HuH-7.5 (cell line): ENCODE measurements at regions not wholly inside any gene's neighbourhood (a gene's known extent, or its start where the extent isn't known, plus 50 kb on each side); places are given as distances from the start of the nearest gene placed in this dataset.

Experiments
- DNase-seq: peaks from one replicate; pipeline ENCODE4 v3.0.0; 2011; ENCODE audit warnings: low spot score

DNA sequence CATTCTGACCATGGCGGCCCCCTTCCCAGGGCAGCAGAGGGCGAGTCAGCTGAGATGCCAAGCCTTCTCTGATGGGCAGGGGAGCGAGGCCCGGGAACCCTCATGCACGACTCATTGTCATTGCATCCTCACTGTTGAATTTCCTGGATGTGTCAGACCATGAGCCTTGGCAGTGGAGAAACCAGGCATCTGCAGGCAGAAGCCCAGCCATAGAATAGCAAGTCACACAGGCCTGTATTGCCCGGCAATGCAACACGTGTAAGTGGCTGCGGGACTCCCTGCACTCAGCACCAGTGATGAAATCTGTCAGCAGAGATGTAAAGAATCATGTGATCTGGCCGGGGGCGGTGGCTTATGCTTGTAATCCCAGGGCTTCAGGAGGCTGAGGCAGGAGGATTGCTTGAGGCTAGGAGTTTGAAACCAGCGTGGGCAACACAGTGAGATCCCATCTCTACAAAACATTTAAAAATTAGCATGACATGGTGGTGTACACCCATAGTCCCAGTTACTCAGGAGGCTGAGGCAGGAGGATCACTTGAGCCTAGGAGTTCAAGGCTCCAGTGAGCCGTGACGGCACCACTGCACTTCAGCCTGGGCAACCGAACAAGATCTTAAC lies 199.7 kb downstream of the KATNAL1 start:
- no peak for DNase-seq

DNA sequence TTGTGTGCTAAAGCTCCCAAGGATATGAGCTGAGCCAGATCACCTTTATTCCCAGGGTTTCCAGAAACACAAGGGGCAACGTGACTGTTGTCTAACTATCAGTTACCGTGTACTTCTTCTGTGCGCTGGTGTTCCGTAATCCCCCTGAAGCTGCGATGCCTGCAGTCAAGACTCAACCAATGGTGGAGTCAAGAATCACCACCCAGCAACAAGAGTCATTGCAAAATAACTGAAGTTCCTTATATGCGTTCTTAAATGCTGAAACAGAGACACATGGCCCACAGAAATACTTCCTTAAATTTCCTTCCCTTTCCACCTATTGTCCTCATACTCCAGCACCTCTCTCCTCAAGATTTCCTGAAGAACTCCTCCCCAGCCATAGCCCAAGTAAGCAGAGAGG lies 200.2 kb downstream of the KATNAL1 start:
- DNase-seq = no peak

DNA sequence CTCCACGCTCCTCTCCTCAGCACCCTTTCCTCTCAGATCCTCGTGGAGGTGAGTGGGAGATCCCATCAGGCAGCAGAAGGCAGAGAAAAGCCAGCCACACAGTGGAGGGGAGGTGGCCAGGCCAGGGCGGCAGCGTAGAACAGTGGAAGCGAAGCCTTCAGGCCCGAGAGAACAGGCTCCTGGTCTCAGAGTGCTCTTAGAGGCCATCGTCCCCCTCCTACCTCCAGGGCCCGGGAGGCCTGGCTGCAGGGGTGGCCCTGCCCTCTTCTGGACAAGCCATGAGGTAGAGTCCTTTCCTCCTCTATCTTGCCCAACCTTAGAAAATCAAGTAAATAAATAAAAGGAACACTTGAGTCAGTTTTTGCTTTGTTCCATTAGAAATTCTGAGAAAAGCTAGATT lies 202.0 kb downstream of the KATNAL1 start:
- DNase-seq = no peak

DNA sequence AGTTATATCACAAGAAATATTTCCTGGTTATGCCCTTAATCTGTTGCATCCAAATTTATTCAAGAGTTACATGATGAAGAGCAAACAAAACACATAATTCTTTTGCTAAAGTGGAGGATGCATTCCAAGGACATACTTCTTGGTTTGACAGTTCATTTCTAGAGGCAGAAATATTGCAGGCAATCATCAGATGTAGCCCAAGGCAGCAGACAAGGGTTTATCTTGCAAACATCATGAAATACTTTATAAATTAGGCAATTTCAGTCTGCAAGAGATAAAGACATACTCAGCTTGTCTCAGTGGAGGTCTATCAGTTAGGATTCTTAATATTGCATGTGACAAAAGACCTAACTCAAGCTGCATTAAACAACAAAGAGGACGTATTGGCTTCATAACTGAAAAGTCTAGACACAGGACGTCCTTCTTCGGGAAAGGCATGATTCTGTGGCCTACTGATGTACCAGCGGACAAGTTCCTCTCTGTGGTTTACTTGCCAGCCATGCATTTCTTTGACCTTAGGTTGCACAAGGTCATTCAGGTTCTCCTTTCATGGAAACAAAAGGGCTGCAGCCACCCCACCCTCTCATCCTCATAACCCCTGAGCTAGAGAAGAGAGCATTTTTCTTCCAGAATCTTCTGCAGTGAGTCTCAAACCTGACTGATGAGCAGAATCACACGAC lies 204.1 kb downstream of the KATNAL1 start:
- no peak for DNase-seq

DNA sequence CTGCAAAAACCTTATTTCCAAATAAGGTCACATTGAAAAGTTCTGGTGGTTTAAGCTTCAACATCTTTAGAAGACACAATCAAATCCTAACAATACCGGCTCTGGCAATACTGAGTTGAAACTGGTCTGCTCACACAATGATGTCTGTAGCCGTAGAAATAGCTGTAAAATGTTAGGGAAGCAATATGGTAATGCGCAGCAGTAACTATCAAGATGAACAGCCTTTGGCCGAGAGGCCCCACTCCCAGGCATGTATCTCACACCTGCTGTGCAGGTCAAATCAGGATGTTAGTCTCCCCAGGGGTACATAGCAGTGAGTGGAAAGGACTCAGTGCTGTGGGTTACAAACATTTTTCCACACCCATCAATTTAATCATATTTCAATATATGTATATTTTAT lies 207.1 kb downstream of the KATNAL1 start:
- no peak for DNase-seq

DNA sequence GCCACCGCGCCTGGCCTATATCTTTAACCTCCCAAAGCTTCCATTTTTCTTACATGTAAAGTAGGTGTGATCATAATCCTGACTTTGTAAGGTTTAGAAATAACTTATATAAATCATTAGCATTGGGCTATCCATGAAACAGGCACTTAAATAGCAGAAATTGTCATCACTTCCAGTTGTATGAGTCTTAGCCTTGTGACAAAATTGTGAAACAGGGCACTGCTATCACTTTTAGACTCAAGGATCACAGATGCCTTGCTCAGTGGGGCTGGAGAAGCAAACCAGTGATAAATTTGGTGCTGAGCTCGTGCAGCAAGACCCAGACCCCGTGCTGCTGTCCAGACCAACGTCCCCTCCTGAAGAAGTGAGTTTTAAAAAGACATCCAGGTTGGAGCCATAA lies 209.7 kb downstream of the KATNAL1 start:
- DNase-seq = no peak

DNA sequence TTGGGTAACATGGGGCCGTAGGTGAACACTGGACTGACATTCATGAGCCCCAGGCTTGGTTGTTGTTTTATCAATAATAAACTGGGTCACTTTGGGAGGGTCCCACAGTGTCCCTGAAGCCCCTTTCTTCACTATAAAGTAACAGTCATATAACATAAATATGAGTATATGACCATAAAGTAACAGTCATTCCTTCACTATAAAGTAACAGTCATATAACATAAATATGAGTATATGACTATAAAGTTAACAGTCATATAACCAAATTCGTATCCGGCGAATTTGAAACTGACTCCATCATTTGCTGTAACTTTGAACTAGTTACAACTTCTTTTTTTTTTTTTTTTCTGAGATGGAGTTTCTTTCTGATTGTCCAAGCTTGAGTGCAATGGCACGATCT lies 210.3 kb downstream of the KATNAL1 start:
- no peak for DNase-seq

DNA sequence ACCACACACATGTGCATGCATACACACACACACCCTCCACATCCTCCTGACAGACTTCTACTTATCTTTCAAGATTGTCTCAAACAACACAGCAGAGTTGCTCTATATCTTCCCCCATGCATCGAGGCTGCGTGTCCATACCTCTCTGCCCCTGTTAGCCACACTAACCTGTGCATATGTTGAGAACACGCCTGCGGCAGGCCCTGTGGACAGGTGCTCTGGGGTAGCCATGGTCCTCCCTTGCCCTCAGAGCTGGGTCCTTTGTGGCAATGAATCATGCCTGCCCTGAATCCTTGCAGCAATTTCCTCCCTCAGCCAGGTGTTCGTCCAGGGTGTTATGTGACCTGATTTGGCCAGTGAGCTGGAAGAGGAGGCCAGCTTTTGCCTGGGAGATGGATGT lies 213.3 kb downstream of the KATNAL1 start:
- DNase-seq = no peak

DNA sequence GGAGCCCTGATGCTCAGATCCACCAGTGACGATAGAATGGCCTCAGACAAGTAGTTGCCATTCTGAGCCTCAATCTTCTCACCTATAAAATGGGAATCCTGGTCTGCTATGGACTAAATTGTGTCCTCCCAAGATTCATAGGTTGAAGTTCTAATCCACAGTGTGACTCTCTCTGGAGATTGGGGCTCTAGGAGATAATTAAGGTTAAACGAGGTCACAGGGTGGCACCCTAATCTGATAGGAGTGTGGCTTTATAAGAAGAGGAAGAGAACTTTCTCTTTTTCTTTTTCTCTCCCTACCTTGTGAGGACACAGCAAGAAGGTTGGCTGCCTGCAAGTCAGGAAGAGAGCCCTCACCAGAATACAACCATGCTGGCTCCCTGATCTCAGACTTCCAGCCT lies 214.1 kb downstream of the KATNAL1 start:
- DNase-seq = no peak

DNA sequence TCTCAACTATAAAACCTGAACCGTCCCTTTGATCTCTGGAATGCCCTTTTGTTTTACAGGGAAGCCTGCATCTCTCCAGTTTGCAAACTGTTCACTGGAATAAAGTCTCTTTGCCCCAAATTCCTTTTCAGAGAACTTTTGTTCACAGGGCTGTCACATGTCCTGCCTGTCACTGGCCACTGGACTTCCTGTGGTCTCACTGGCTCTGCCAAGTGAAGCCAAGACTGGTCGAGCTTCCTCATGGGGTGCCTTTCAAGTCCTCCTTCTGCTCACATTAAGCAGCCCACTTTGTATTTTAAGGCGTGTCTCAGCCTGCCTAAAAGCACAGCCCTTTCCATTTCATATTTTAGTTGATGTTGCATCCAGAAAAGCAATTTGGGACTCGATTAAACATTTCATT lies 215.7 kb downstream of the KATNAL1 start:
- no peak for DNase-seq

DNA sequence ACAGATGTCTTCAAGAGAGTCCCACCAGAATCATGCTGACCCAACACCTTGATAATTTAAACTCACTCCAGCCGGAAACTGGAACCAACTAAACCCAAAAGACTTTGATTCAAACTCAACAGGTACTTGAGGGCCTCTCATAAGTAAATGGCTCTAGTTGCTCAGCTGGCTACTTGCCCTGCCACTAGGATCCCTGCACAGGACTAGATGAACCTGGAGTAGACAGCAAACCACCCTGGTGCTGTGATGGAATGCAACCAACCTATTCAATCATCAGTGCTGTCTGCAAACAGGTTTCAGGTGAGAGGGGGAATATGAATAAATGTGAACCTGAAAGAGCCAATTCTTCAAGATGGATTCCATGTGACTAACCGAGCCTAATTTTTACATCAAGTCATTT lies 216.3 kb downstream of the KATNAL1 start:
- no peak for DNase-seq

DNA sequence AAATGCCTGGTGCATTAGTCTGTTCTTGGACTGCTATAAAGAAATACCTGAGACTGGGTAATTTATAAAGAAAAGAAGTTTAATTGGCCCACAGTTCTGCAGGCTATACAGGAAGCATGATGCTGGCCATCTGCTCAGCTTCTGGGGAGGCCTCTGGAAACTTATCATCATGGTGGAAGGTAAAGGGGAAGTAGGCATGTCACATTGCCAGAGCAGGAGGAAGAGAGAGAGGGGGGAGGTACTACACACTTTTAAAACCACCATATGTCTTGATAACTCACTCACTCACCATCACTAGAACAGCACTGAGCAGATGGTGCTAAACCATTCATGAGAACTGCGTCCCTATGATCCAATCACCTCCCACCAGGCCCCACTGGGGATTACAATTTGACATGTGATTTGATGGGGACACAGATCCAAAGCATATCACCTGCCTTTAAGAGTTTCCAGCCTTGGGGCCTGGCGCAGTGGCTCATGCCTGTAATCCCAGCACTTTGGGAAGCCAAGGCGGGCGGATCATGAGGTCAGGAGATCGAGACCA lies 219.0 kb downstream of the KATNAL1 start:
- DNase-seq = no peak

DNA sequence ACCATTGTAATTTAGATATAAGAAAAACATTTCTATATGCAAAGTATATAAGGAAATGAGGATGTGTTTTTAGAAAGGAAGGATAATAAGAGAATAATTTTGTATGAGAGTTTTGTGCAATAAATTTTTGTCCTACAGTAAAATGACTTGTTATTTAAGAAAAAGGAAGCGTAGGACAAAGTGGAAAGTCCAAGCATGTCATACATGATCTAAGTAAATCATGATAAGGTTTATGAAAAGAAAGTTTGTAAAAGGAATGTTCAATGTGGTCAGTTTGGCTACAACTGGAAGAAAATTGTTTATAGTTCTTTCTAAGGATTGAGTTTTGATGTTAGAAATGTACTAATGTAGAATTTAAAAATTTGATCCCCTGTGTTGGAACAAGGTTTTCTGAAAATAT lies 222.3 kb downstream of the KATNAL1 start:
- no peak for DNase-seq

DNA sequence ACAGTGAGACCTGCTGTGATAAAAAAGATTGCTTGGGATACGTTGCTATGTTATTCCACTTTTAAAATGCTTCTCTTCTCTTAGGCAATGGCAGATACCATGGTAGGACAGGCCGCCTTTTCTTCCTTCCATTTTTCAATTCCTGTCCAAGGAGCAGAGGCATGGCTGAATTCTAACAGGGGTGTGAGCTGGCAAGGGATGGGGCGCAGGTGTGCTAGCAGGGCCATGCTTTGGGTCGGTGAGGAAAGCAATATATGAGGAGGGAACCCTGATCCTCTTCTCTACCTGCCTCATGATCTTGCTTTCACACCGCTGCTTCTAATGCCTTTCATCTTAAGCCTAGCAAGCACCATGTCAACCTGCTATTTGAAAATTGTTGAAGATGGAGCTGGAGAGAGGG lies 225.0 kb downstream of the KATNAL1 start:
- DNase-seq = no peak

DNA sequence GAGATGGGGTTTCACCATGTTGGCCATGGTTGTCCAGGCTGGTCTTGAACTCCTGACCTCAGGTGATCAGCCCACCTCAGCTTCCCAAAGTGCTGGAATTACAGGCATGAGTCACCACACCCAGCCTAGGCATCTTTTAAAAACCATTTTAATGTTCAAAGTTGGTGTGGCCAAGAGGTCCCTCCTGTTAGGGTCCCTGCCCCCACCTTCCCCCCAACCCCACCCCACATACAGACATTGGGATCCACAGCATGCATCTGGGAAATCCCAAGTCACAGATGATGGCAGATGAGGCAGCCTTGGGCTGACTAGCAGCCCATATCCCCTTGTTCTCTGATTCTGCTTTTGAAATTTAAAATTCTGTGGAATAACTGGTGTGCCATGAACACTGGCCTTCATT lies 226.0 kb downstream of the KATNAL1 start:
- no peak for DNase-seq

DNA sequence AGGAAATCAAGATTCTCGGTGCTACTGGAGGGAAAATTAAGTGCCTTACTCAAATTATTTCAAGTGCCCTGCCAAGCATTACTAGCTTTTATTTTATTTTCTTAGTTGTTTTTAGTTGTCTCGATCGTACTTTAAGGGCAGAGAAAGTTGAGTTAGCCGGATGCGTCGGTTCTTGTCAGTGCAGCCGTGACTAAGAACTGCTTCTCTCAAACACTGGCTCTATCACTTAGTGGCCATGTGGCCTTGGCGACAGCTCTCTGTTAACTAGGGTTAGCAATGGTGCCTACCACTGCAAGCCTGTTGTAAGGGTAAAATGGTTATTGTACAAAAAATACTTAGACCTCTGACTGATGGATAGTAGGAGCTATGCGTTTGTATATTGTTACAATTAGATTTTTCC lies 227.8 kb downstream of the KATNAL1 start:
- no peak for DNase-seq

DNA sequence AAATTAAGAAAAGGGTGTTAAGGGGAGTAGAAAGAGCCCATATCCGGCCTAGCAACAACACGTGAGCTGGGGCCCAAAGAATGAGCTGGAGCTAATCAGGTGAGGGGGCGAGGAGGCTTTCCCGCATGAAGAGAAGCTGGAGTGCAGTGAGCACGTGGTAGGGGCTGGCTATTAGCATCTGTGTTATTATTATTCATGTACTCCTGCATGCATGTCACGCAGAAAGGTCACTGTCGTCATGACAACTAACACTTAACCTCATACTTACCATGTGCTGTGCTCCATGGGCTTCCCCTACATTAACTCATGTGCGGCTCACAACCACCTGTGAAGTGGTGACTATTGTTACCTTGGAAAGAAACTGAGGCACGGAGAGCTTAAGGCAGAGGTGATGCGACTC lies 227.6 kb upstream of the UBL3 start:
- DNase-seq = no peak

DNA sequence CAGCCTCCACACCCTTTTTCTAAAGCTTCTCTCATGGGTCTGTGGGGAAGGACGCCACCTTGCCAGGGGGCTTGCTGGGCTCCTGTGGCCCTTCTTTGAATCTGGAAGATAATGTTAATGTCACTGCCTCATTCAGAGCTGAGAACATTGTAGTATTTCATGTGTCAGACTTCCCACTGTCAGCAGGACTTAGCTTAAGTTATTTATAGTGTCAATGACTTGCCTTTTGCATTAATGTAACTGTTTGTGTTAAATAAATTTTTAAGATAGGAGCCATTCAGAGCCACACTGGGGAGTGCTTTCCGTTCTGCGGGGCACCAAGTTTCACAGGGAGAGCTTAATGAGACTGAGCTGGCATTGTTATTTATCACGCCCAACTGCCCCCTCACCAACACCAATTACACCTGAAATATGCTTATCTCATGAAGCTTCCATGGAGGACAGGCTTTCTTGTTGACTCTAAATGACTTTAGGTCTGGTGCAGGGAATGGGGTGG lies 226.9 kb upstream of the UBL3 start:
- no peak for DNase-seq

DNA sequence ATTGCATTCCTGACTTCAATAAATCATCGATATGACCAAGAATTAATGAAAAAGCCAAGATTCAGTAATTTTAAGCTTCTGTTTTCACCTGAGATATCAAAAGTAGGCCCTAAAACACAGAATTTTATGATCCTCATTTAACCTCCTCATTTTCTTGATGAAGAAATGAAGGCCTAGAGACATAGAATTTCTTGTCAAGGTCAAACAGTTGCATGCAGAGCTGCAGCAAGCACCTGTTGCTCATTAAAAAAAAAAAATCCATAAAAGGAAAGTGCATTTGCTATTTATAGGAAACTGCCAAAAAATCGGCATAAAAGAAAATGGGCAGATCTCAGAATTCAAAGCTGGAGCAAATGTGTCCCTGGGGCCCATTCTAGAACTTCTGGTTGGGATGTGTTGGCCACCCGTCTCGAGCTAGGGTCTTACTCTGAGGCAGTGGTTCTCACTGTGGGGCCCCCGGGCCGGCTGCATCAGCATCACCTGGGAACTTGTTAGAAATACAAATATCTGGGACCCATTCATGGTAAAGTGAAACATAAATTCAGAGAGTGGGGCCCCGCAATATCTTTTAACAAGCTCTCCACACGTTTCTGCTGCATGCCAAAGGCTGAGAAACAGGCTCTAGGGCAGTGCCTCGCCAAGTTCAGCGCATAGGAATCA lies 224.7 kb upstream of the UBL3 start:
- no peak for DNase-seq

DNA sequence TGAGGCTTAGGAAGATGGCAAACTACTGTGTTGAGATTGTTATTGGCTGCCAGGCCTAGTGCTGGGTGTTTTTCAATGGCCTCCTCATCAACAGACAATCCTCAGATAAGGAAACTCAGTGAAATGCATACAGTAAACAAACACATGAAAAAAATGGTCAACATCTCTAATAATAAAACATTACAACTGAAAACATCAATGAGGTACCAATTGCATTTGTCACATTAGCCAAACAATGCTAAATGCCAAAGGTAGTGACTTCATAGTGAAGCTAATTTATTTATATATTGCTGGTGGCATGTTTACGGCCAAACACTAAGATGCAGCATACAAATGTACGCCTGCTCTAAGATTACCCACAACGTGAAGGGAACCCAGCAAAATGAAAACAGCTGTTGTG lies 224.0 kb upstream of the UBL3 start:
- DNase-seq = no peak

DNA sequence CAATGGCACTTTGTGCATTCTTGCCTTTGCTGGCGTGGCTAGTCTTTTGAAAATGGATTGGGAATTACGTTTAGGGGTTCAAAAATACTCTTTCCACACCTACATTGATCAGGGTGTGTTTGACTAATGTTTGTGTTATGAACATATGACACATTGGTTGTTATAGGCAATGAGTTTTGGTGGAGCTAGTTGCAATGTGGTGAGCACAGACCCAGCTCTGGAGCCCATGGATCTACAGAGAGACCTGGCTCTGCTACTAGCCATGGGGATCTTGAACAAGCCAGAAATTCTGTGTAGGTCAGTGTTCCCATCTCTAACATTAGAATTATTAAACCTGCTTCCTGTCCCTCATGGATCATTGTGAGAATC lies 222.4 kb upstream of the UBL3 start:
- DNase-seq = no peak

DNA sequence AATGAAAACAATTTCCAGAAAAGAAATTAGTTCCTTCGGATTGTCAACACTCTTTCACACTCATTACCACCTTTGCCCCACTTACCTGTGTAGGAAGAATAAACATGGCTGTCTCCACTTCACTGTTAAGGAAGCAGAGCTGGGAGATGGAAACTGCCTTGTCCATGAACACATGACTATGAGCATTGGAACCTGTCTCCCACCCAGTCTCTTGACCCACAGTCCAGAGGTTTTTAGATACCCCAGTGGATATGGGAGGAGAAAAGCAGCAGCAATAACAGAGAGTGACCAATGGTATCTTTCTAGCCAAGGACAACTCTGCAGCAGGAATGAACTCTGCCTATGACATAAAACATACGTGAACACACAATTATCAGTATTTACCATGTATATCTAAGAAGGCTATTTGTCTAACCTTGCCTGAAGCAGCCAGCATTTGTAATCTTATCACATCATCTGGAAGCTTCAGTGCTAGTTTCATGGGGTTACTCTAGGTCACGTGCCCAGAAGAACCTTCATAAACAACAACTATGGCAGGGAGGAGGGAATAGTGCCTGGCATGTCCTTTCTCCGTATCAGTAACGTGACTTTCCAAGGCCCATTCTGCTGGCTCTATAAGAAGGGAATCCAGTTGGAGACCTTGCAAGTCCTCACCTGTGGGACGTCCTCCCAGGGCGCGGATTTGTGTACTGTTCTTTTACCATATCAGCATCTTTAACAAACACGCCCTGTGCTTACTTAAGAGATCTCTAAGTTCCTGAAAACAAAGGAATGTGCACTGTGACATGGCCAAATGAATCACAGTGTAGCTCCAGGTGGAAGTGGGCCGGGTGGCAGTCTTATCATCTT lies 221.8 kb upstream of the UBL3 start:
- DNase-seq = no peak
